Smooth muscle cell (in vitro differentiated cells): ENCODE measurements at regions not wholly inside any gene's neighbourhood (a gene's known extent, or its start where the extent isn't known, plus 50 kb on each side); places are given as distances from the start of the nearest gene placed in this dataset.

ENCODE experiments used
- DNase-seq: peaks from one replicate; lab custom pipeline; 2025; ENCODE audit not compliant: unreplicated experiment; lab: John Stamatoyannopoulos, UW
- H2AFZ ChIP-seq: fragments of 200-600 bp; sonication (generic); 2 replicates; pipeline ENCODE4 v1.6.0; 2016; ENCODE audit warnings: antibody characterized with exemption, low read depth, mild to moderate bottlenecking
- H3F3A ChIP-seq: fragments of 200-600 bp; sonication (generic); 2 replicates; pipeline ENCODE4 v1.6.0; 2017; ENCODE audit warnings: antibody characterized with exemption, low read depth
- H3K27ac ChIP-seq: fragments of 200-600 bp; sonication (generic); 2 replicates; pipeline ENCODE4 v1.5.1; 2016; ENCODE audit warnings: low read depth, mild to moderate bottlenecking
- H3K27me3 ChIP-seq: fragments of 200-600 bp; sonication (generic); 2 replicates; pipeline ENCODE4 v1.6.1; 2016; ENCODE audit warnings: low read depth, mild to moderate bottlenecking
- H3K36me3 ChIP-seq: fragments of 200-600 bp; sonication (generic); 2 replicates; pipeline ENCODE4 v1.5.1; 2016; ENCODE audit warnings: low read depth
- H3K4me1 ChIP-seq: fragments of 200-600 bp; sonication (generic); 2 replicates; pipeline ENCODE4 v1.5.1; 2016; ENCODE audit warnings: low read depth
- H3K4me2 ChIP-seq: fragments of 200-600 bp; sonication (generic); 2 replicates; pipeline ENCODE4 v1.6.0; 2016; ENCODE audit warnings: mild to moderate bottlenecking
- H3K4me3 ChIP-seq: fragments of 200-600 bp; sonication (generic); 2 replicates; pipeline ENCODE4 v1.5.1; 2016; ENCODE audit warnings: mild to moderate bottlenecking
- H3K79me2 ChIP-seq: fragments of 200-600 bp; sonication (generic); 2 replicates; pipeline ENCODE4 v1.6.0; 2016; ENCODE audit warnings: low read depth, mild to moderate bottlenecking
- H3K9ac ChIP-seq: fragments of 200-600 bp; sonication (generic); 2 replicates; pipeline ENCODE4 v1.6.0; 2016; ENCODE audit warnings: low read depth
- H3K9me3 ChIP-seq: fragments of 200-600 bp; sonication (generic); replicated peaks from 2 replicates; pipeline ENCODE4 v1.5.1; 2016; ENCODE audit warnings: low read depth
- H4K20me1 ChIP-seq: fragments of 200-600 bp; sonication (generic); 2 replicates; pipeline ENCODE4 v1.6.0; 2016; ENCODE audit warnings: low read depth
- WGBS: methylation state at CpG from one replicate; pipeline ENCODE4 v1.1.7; 2016; ENCODE audit warnings: low lambda C conversion rate; 5-methylcytosine and 5-hydroxymethylcytosine counted together
- TF ChIP-seq, protein P1 (sequence below): fragments of 200-600 bp; sonication (generic); IDR thresholded peaks from 2 replicates; pipeline ENCODE4 v1.5.1; 2017; ENCODE audit warnings: borderline replicate concordance, mild to moderate bottlenecking, antibody characterized with exemption; ENCODE audit not compliant: insufficient read depth, poor library complexity, severe bottlenecking

DNA sequence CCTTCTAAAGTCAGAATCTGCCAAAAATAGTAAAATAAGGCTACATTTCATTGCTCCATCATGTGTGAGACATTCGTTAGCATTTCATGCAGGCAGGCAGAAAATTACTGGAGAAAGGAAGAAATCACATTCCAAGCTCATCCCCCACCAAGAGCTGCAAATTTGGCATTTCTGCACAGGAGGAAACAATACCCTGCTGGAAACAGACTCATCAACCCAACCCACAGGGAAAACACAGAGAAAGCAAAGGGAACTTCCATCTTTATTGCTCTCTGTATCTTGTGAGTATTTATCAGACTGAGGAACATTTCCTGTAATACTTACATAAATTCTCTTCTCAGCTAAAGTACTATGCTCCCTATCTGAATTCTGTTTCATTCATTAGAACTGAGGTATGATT, 95.7 kb downstream of the KCTD12 start:
- Histone ChIP-seq H3K27me3 (no peaks in the 10 kb centered on the region), H3K27ac (peak overlapping the region; percentile 85), H3K4me1 (peaks cover 9% of the 10 kb centered on the region), H2AFZ (no peak overlapping the region), H3K36me3 (no peaks in the 10 kb centered on the region), H3K79me2 (no peaks in the 10 kb centered on the region), H3K9ac (no peak overlapping the region), H3K9me3 (no peaks in the 10 kb centered on the region), H3K4me2 (peak overlapping the region; percentile 71), H4K20me1 (no peaks in the 10 kb centered on the region), H3F3A (peaks cover 3% of the 10 kb centered on the region), H3K4me3 (no peak overlapping the region)
- 18% methylated on average over 1 of the region's 1 CpG for WGBS
- TF ChIP-seq, protein P1, sequence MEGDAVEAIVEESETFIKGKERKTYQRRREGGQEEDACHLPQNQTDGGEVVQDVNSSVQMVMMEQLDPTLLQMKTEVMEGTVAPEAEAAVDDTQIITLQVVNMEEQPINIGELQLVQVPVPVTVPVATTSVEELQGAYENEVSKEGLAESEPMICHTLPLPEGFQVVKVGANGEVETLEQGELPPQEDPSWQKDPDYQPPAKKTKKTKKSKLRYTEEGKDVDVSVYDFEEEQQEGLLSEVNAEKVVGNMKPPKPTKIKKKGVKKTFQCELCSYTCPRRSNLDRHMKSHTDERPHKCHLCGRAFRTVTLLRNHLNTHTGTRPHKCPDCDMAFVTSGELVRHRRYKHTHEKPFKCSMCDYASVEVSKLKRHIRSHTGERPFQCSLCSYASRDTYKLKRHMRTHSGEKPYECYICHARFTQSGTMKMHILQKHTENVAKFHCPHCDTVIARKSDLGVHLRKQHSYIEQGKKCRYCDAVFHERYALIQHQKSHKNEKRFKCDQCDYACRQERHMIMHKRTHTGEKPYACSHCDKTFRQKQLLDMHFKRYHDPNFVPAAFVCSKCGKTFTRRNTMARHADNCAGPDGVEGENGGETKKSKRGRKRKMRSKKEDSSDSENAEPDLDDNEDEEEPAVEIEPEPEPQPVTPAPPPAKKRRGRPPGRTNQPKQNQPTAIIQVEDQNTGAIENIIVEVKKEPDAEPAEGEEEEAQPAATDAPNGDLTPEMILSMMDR: no peak
- no peak for DNase-seq

- Histone ChIP-seq H3K9me3 (no peaks in the 10 kb centered on the region), H3K79me2 (no peaks in the 10 kb centered on the region), H3K9ac (no peak overlapping the region), H3K27me3 (no peaks in the 10 kb centered on the region), H3K4me2 (no peak overlapping the region), H2AFZ (no peak overlapping the region), H3F3A (no peaks in the 10 kb centered on the region), H3K27ac (no peak overlapping the region), H3K4me1 (no peaks in the 10 kb centered on the region), H3K36me3 (no peaks in the 10 kb centered on the region), H4K20me1 (no peaks in the 10 kb centered on the region), H3K4me3 (no peak overlapping the region)
- DNase-seq: no peak
- TF ChIP-seq, protein P1: no peak
- 62% methylated on average over 3 of the region's 3 CpGs for WGBS
Measured at GRCh38 chr13:76783798-76784197, 102.4 kb downstream of the KCTD12 start.

DNA sequence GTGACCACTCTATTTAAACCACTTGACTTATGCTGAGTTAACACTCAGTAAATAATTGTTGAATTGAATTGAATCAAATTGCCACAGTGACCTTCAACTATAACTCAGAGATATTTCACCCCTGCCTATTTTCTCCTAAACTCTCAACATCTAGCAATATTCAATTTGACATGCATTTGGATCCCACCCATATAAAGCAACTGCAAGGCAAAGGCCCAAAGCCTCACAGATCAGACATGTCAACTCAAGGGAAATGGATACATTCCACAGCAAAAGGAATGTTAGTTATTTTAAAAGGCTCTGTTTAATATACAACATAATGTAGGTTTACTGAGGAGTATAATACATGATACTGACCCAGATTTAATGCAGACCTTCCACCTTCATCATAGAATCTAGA, 107.4 kb downstream of the KCTD12 start:
- Histone ChIP-seq H3K79me2 (no peaks in the 10 kb centered on the region), H2AFZ (no peak overlapping the region), H3K9me3 (no peaks in the 10 kb centered on the region), H3K36me3 (no peaks in the 10 kb centered on the region), H3K4me1 (no peaks in the 10 kb centered on the region), H3K4me2 (no peak overlapping the region), H3K27me3 (no peaks in the 10 kb centered on the region), H3K4me3 (no peak overlapping the region), H3K27ac (no peak overlapping the region), H3F3A (peaks cover 9% of the 10 kb centered on the region), H3K9ac (no peak overlapping the region), H4K20me1 (no peaks in the 10 kb centered on the region)
- no peak for DNase-seq
- TF ChIP-seq, protein P1: no peak

- no peak overlapping the region for H3K4me3 ChIP-seq
- H3K9ac ChIP-seq: no peak overlapping the region
- H2AFZ ChIP-seq: no peak overlapping the region
- no peaks in the 10 kb centered on the region for H4K20me1 ChIP-seq
- H3K27ac ChIP-seq: no peak overlapping the region
- no peaks in the 10 kb centered on the region for H3K36me3 ChIP-seq
- no peaks in the 10 kb centered on the region for H3K9me3 ChIP-seq
- no peak overlapping the region for H3K4me2 ChIP-seq
- no peaks in the 10 kb centered on the region for H3K4me1 ChIP-seq
- DNase-seq: no peak
- H3F3A ChIP-seq: peaks cover 9% of the 10 kb centered on the region
- 100% methylated on average over 1 of the region's 1 CpG for WGBS
- H3K27me3 ChIP-seq: no peaks in the 10 kb centered on the region
- TF ChIP-seq, protein P1: no peak
- no peaks in the 10 kb centered on the region for H3K79me2 ChIP-seq
Measured at GRCh38 chr13:76777096-76777495, 109.1 kb downstream of the KCTD12 start.
